Stimulated activated naive CD8-positive, alpha-beta T cell treated with anti-CD3 and anti-CD28 coated beads, Interleukin-15, Interleukin-2, amounts not matched to agents 100 ng/mL and 50 ng/mL, for 24 hours (primary cell): ENCODE measurements at regions not wholly inside any gene's neighbourhood (a gene's known extent, or its start where the extent isn't known, plus 50 kb on each side); places are given as distances from the start of the nearest gene placed in this dataset.

Experiments used
- H3K27ac Mint-ChIP-seq: one replicate; pipeline ENCODE4 v1.8.0; 2021; ENCODE audit warnings: mild to moderate bottlenecking, mixed read lengths
- H3K27me3 Mint-ChIP-seq: one replicate; pipeline ENCODE4 v1.8.0; 2021; ENCODE audit warnings: mixed read lengths
- H3K36me3 Mint-ChIP-seq: one replicate; pipeline ENCODE4 v1.8.0; 2021; ENCODE audit warnings: low read depth, mixed read lengths
- H3K4me1 Mint-ChIP-seq: one replicate; pipeline ENCODE4 v1.8.0; 2021; ENCODE audit warnings: low read depth, mixed read lengths
- H3K4me3 Mint-ChIP-seq: one replicate; pipeline ENCODE4 v1.8.0; 2021; ENCODE audit warnings: mild to moderate bottlenecking, mixed read lengths
- H3K9me3 Mint-ChIP-seq: one replicate; pipeline ENCODE4 v1.8.0; 2021; ENCODE audit warnings: mixed read lengths

- Mint-ChIP-seq H3K4me1 (peaks cover 12% of the 10 kb centered on the region), H3K27ac (no peak overlapping the region), H3K27me3 (no peaks in the 10 kb centered on the region), H3K36me3 (peaks cover 10% of the 10 kb centered on the region), H3K9me3 (peaks cover 17% of the 10 kb centered on the region), H3K4me3 (no peak overlapping the region)
Measured at GRCh38 chr11:104761511-104761910, 136.7 kb downstream of the CASP12 start.

- Mint-ChIP-seq H3K9me3 (peaks cover 17% of the 10 kb centered on the region), H3K4me1 (peaks cover 7% of the 10 kb centered on the region), H3K36me3 (peaks cover 10% of the 10 kb centered on the region), H3K27me3 (no peaks in the 10 kb centered on the region), H3K4me3 (no peak overlapping the region), H3K27ac (no peak overlapping the region)
Measured at GRCh38 chr11:104759464-104759863, 138.8 kb downstream of the CASP12 start.

- Mint-ChIP-seq H3K4me1 (peaks cover 14% of the 10 kb centered on the region), H3K9me3 (peaks cover 4% of the 10 kb centered on the region), H3K27ac (no peak overlapping the region), H3K4me3 (no peak overlapping the region), H3K27me3 (no peaks in the 10 kb centered on the region), H3K36me3 (no peaks in the 10 kb centered on the region)
Measured at GRCh38 chr11:104738918-104739317, 159.3 kb downstream of the CASP12 start.

GRCh38 chr11:104738208-104738607, 160.1 kb downstream of the CASP12 start:
- Mint-ChIP-seq H3K4me1 (peaks cover 14% of the 10 kb centered on the region), H3K27ac (no peak overlapping the region), H3K27me3 (no peaks in the 10 kb centered on the region), H3K36me3 (no peaks in the 10 kb centered on the region), H3K4me3 (no peak overlapping the region), H3K9me3 (peaks cover 4% of the 10 kb centered on the region)

- Mint-ChIP-seq H3K27me3 (no peaks in the 10 kb centered on the region), H3K9me3 (peaks cover 4% of the 10 kb centered on the region), H3K4me3 (no peak overlapping the region), H3K27ac (no peak overlapping the region), H3K4me1 (peaks cover 20% of the 10 kb centered on the region), H3K36me3 (no peaks in the 10 kb centered on the region)
Measured at GRCh38 chr11:104736502-104736901, 161.8 kb downstream of the CASP12 start.

- Mint-ChIP-seq H3K27ac (no peak overlapping the region), H3K27me3 (no peaks in the 10 kb centered on the region), H3K4me1 (peaks cover 20% of the 10 kb centered on the region), H3K9me3 (peaks cover 4% of the 10 kb centered on the region), H3K4me3 (no peak overlapping the region), H3K36me3 (no peaks in the 10 kb centered on the region)
Measured at GRCh38 chr11:104734998-104735397, 163.3 kb downstream of the CASP12 start.

GRCh38 chr11:104731890-104732289, 166.4 kb downstream of the CASP12 start:
- Mint-ChIP-seq H3K4me3 (no peak overlapping the region), H3K4me1 (peaks cover 12% of the 10 kb centered on the region), H3K36me3 (no peaks in the 10 kb centered on the region), H3K9me3 (no peaks in the 10 kb centered on the region), H3K27ac (no peak overlapping the region), H3K27me3 (no peaks in the 10 kb centered on the region)

GRCh38 chr11:104728927-104729326, 169.3 kb downstream of the CASP12 start:
- peaks cover 6% of the 10 kb centered on the region for H3K4me1 Mint-ChIP-seq
- no peak overlapping the region for H3K27ac Mint-ChIP-seq
- H3K27me3 Mint-ChIP-seq = no peaks in the 10 kb centered on the region
- no peaks in the 10 kb centered on the region for H3K36me3 Mint-ChIP-seq
- no peak overlapping the region for H3K4me3 Mint-ChIP-seq
- H3K9me3 Mint-ChIP-seq = no peaks in the 10 kb centered on the region

- H3K27me3 Mint-ChIP-seq = no peaks in the 10 kb centered on the region
- H3K4me1 Mint-ChIP-seq = peaks cover 6% of the 10 kb centered on the region
- peaks cover 4% of the 10 kb centered on the region for H3K36me3 Mint-ChIP-seq
- no peak overlapping the region for H3K27ac Mint-ChIP-seq
- no peak overlapping the region for H3K4me3 Mint-ChIP-seq
- H3K9me3 Mint-ChIP-seq = peaks cover 8% of the 10 kb centered on the region
Measured at GRCh38 chr11:104727768-104728167, 170.5 kb downstream of the CASP12 start.

GRCh38 chr11:104727095-104727494, 171.2 kb downstream of the CASP12 start:
- H3K27ac Mint-ChIP-seq = no peak overlapping the region
- H3K4me1 Mint-ChIP-seq = peaks cover 4% of the 10 kb centered on the region
- no peak overlapping the region for H3K4me3 Mint-ChIP-seq
- H3K36me3 Mint-ChIP-seq = peaks cover 4% of the 10 kb centered on the region
- H3K9me3 Mint-ChIP-seq = peaks cover 9% of the 10 kb centered on the region
- no peaks in the 10 kb centered on the region for H3K27me3 Mint-ChIP-seq

GRCh38 chr11:104725796-104726408, 172.4 kb downstream of the CASP12 start:
- Mint-ChIP-seq H3K4me3 (no peak overlapping the region), H3K36me3 (peaks cover 4% of the 10 kb centered on the region), H3K9me3 (peaks cover 9% of the 10 kb centered on the region), H3K4me1 (no peaks in the 10 kb centered on the region), H3K27ac (no peak overlapping the region), H3K27me3 (no peaks in the 10 kb centered on the region)

- Mint-ChIP-seq H3K36me3 (no peaks in the 10 kb centered on the region), H3K9me3 (no peaks in the 10 kb centered on the region), H3K4me3 (no peak overlapping the region)
Measured at GRCh38 chr11:104713401-104713800, 184.9 kb downstream of the CASP12 start.

GRCh38 chr11:104705490-104706190, 192.6 kb downstream of the CASP12 start:
- Mint-ChIP-seq H3K27ac (peak overlapping the region; percentile 94), H3K36me3 (peaks cover 9% of the 10 kb centered on the region), H3K4me3 (peak overlapping the region; percentile 81), H3K4me1 (peaks cover 62% of the 10 kb centered on the region), H3K27me3 (no peaks in the 10 kb centered on the region), H3K9me3 (no peaks in the 10 kb centered on the region)

More at GRCh38 chr11:104713401-104713800, 184.9 kb downstream of the CASP12 start:
- Mint-ChIP-seq H3K27ac (no peak overlapping the region), H3K4me1 (peaks cover 11% of the 10 kb centered on the region), H3K27me3 (no peaks in the 10 kb centered on the region)

GRCh38 chr11:104704888-104705287, 193.4 kb downstream of the CASP12 start:
- Mint-ChIP-seq H3K4me3 (peak overlapping the region; percentile 81), H3K27ac (peak overlapping the region; percentile 94), H3K4me1 (peaks cover 64% of the 10 kb centered on the region), H3K27me3 (no peaks in the 10 kb centered on the region), H3K9me3 (no peaks in the 10 kb centered on the region), H3K36me3 (peaks cover 9% of the 10 kb centered on the region)

- Mint-ChIP-seq H3K36me3 (peaks cover 9% of the 10 kb centered on the region), H3K4me3 (peak overlapping the region; percentile 81), H3K9me3 (no peaks in the 10 kb centered on the region), H3K27me3 (no peaks in the 10 kb centered on the region), H3K4me1 (peaks cover 62% of the 10 kb centered on the region), H3K27ac (peak overlapping the region; percentile 94)
Measured at GRCh38 chr11:104704146-104704830, 194.0 kb downstream of the CASP12 start.
